ENCODE measurements at regions not wholly inside any gene's neighbourhood (a gene's known extent, or its start where the extent isn't known, plus 50 kb on each side); places are given as distances from the start of the nearest gene placed in this dataset.

- H3K4me3 ChIP-seq (ENCODE audit: low read depth, low read length) = no peak overlapping the region
Observed at GRCh38 chr22:49116021-49116420, 711.7 kb downstream of the BRD1 start.

- no peak overlapping the region for H3K4me3 ChIP-seq (ENCODE audit: low read depth, low read length)
Observed at GRCh38 chr22:49115197-49115596, 712.5 kb downstream of the BRD1 start.

DNA sequence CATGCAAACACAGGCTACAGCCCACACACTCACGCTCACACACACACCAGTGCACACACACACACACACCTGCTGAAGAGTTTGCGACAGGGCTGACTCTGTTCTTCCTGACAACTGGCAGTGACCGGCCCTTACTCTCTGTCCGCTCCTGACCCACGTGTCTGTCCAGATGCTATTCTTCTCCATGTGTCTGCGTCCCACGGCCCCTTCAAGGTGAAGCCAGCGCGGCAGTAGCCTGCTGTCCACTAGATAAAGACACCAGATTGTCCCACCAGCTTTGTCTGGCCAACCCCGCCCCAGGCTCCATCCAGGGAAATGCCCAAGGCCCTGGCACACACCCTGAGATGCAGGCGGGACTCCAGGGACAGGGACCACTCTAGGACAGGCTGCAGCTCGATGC is 713.9 kb downstream of the BRD1 start:
- H3K4me3 ChIP-seq (ENCODE audit: low read depth, low read length) = no peak overlapping the region

GRCh38 chr22:49112661-49113626 is 714.7 kb downstream of the BRD1 start:
- H3K4me3 ChIP-seq (ENCODE audit: low read depth, low read length) = no peak overlapping the region

DNA sequence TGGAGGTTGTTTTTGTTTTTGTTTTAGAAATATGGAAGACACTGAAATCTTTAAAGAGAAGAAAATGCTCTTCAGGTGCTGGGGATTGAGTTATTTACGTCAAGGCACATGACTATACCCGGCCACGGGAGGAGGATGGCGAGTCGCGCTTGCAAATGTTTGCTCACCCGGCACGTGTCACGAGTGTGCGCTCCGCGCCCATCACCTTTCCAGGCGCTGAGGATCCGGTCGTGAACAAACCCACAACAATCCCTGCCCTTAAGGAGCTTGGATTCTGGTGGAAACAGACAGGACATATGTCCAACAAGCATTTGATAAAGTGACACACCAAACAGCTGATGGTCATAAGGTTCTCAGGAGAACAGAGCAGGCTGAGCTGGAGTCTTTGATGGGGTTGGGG is 715.5 kb downstream of the BRD1 start:
- no peak overlapping the region for H3K4me3 ChIP-seq (ENCODE audit: low read depth, low read length)

GRCh38 chr22:49111085-49111484 is 716.6 kb downstream of the BRD1 start:
- H3K4me3 ChIP-seq (ENCODE audit: low read depth, low read length) = no peak overlapping the region

DNA sequence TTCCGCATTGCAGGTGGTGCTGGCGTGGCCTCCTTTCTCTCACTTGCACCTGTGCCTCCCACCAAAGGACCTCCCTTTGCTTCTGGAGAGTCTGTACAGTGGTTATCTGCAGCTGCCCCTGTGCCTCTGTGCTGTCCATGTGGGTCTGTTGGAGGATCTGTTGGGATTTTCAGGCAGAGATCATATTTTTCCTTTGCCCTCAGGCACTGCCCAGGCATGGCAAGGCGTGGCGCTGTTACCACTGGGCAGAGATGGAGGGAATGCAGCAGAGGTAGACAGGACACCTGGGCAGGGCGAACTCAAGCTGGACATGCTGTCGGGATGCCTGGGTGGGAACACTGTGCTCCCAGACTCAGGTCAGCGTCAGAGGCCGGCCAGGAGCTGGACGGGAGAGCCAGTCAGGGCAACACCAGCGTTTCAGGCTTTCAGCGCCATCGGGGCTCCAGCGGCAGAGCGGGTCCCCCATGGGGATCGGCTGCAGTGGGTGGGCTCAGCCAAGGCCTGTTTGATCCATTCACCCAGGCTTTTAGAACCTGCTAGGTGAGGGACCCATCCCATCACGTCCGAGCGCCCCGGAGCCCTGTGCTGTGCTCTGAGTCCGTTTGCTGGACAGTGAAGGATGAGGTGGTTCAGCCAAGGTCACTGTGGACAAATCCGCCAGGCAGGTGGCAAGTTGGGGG is 718.9 kb downstream of the BRD1 start:
- H3K4me3 ChIP-seq (ENCODE audit: low read depth, low read length) = no peak overlapping the region

DNA sequence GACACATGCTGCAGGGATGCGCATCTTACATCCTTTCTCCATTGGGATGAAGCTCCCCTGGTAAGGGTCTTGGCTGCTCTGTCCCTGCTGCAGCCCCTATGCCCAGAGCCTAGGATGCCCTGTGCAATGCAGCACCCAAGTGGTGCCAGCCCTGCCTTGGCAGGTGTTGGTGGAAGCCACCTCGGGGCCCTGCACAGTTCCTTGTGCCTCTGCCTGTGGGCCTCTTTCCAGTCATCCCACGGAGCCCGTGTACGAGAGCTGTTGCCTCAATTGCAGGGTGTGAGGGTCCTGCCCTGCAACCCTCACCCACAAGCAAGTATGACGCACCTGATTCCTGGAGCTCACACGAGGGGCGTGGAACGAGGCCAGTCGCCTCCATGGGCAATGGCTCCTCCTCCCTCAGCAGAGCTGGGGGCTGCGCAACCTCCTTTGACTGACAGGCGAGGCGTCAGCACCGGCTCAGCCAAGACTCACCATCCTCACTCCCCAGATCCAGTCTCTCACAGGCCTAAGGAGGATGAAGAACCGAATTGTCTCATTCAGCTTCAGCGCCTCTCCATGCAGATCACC is 719.6 kb downstream of the BRD1 start:
- H3K4me3 ChIP-seq (ENCODE audit: low read depth, low read length) = no peak overlapping the region

DNA sequence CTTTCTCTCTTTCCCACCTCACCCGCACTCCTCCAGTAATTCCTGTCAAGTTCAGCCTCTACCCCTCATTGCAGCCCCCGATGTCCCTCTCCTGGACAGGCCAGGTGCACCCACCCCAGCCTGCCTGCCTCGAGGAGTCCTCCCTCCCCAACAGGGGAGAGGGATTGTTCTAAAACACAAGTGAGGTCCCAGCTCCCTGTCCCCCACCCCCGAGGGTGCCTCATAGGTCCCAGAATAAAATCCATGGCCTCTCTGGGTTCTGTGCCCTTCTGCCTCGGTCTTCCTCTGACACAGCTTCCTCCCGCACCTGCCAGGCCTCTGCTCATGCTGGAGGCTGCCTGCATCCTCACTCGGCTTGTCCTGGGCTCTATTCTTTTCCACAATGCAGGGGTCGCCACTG is 720.1 kb downstream of the BRD1 start:
- no peak overlapping the region for H3K4me3 ChIP-seq (ENCODE audit: low read depth, low read length)

GRCh38 chr22:49106842-49107152 is 720.9 kb downstream of the BRD1 start:
- H3K4me3 ChIP-seq (ENCODE audit: low read depth, low read length) = no peak overlapping the region

- H3K4me3 ChIP-seq (ENCODE audit: low read depth, low read length) = no peak overlapping the region
Observed at GRCh38 chr22:49106096-49106841, 721.4 kb downstream of the BRD1 start.

DNA sequence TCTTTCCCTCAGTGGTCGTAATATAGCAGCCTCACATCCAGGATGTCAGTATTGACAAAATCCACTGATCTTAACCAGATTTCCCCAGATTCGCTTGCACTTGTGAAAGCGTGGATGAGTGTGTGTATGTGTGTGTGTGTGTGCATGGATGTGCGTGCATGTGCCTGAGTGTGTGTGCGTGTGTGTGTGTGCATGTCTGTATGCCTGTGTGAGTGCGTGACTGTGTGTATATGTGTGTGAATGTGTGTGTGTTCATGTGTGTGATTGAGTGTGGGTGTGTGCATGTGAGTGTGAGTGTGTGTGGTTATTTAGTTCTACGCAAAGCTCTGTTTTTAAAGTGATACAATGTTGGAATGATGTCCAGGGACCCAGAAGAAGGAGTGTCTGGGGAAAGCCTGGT is 723.2 kb downstream of the BRD1 start:
- no peak overlapping the region for H3K4me3 ChIP-seq (ENCODE audit: low read depth, low read length)

GRCh38 chr22:49103314-49104059 is 724.2 kb downstream of the BRD1 start:
- H3K4me3 ChIP-seq (ENCODE audit: low read depth, low read length) = no peak overlapping the region

GRCh38 chr22:49102367-49102766 is 725.3 kb downstream of the BRD1 start:
- H3K4me3 ChIP-seq (ENCODE audit: low read depth, low read length) = no peak overlapping the region

DNA sequence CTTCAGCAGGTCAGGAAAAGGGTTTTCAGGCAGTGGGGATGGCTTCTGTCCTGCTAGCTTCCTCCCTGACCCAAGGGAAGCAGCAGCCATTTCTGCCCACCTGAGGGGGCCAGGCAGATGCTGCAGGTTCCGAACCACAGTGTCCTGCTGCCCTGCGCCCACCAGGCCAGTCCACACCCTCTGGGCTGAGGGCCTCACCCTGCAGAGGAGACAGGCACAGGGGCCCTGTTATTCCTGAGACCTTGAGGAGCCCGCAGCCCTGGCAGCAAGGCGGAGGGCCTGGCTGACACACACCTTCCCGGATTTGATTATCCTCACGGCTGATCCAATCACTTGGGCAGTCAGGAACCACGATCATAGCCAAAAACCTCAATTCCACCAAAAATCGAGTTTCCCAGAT is 725.8 kb downstream of the BRD1 start:
- H3K4me3 ChIP-seq (ENCODE audit: low read depth, low read length) = no peak overlapping the region

GRCh38 chr22:49101225-49101624 is 726.4 kb downstream of the BRD1 start:
- H3K4me3 ChIP-seq (ENCODE audit: low read depth, low read length) = no peak overlapping the region

DNA sequence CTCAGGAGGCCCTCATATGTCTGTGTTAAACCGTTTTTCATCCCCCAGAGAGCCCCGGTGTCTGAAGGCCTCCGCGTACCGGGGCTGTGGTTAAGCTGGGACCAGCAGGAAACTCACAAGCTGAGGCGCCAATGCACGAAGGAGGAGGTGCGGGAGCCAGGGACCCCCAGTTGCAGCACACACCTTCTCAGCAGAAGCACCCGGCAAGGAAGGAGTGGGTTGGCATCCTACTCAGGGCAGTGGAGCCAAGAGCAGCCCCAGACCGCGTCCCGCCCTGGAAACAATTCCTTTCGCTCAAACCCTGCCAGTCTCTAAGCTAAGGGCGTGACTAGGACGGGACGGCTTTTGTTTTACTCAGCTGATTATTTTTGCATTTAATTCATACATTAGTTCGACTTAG is 726.9 kb downstream of the BRD1 start:
- H3K4me3 ChIP-seq (ENCODE audit: low read depth, low read length) = no peak overlapping the region

GRCh38 chr22:49100316-49100715 is 727.4 kb downstream of the BRD1 start:
- no peak overlapping the region for H3K4me3 ChIP-seq (ENCODE audit: low read depth, low read length)

- no peak overlapping the region for H3K4me3 ChIP-seq (ENCODE audit: low read depth, low read length)
Observed at GRCh38 chr22:49099496-49100124, 728.1 kb downstream of the BRD1 start.

GRCh38 chr22:49099089-49099488 is 728.6 kb downstream of the BRD1 start:
- H3K4me3 ChIP-seq (ENCODE audit: low read depth, low read length) = no peak overlapping the region
